ENCODE measurements at regions not wholly inside any gene's neighbourhood (a gene's known extent, or its start where the extent isn't known, plus 50 kb on each side); places are given as distances from the start of the nearest gene placed in this dataset.

GRCh38 chr9:135336722-135337527 is 142.7 kb upstream of the PPP1R26 start:
- no peak for TF ChIP-seq POLR2A (IDR thresholded peaks at IDR 0.05)
- no peak for TF ChIP-seq CTCF (IDR thresholded peaks at IDR 0.05)
- TF ChIP-seq EP300 (IDR thresholded peaks at IDR 0.05): no peak
